Right ventricle myocardium inferior (tissue), 1 donor: ENCODE measurements at regions not wholly inside any gene's neighbourhood (a gene's known extent, or its start where the extent isn't known, plus 50 kb on each side); places are given as distances from the start of the nearest gene placed in this dataset.
"Not testable (repeated sequence)": the region's sequence is repeated elsewhere in the genome, so short reads cannot be mapped to it uniquely, and the experiment has no call there.

Experiments used
- ATAC-seq: fragments of 200-7000 bp; cut with Tn5 transposase; one replicate; pipeline ENCODE4 v1.9.1; 2020; ENCODE audit warnings: mild to moderate bottlenecking, moderate library complexity
- DNase-seq: peaks from one replicate; pipeline ENCODE4 v3.0.0; 2021; ENCODE audit errors: missing footprints
- intact Hi-C: fragments of 100-400 bp; cut with DNase I; formaldehyde crosslinking; loops from one replicate; pipeline ENCODE4 v1.11.0; 2022
- donor health status: DM: no; HTN: yes; CAD: no; lungs with severe emphysema.

DNA sequence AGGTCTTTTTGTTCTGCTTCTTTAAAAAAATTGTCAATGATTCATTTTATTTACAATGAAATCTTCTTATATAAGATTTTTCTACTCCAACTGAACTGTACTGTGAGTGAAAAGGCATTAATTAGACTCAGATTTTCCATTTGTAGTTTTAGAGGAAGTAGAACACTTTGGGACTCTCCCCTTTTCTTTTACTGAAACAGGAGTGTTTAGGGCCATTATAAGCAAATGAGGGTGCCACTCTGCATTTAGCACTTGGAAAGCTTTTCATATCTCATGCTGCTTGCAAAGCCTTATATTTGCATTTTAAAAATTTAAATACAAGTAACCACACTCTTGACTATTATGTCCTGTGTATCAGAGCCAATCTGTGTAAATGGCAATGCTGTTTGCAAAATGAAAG lies 584.3 kb downstream of the KLHL13 start:
- ATAC-seq (no peak), DNase-seq (no peak)
- intact Hi-C loops, result no loop called here

DNA sequence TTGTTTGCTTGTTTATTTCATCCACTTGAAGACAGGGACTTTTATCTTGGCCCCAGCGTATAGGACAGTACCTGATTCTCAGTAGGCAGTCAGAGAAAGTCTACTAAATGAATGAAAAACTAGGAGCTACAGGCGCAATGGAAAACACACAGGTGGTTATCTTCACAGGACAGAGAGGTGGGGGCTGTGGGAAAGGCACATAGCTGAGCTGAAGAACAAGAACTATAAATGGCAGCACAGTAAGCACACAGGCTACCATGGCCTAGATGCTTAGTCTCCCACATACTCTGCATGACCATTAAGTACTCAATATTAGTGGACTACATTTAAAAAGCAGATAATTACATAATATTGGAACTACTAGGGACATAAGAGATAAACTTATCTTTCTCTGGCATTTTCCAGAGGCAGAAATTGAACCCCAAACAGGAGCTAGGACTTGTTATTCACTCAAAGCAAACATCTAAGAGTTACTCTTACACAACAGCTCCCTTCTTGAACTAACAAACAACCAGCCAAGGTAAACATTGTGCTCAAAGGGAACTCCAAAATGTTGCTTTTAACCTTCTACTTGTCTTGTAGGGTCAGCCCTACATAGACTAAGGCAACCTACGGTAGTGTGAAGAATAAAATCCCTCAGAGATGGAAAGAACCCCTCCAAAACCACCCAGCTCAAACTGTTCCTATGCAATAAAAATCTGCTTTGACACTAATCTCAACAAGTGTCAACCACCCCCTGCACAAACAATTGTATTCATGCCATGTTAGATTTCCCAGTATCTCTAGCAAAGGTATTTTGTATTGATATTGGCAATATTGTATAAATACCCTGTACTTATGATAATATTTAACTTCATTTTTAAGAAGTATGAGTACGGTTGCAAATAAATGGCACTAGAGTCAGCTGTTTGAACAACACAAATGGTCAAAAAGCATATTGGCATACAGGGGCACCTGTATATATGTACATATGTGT lies 593.6 kb downstream of the KLHL13 start:
- ATAC-seq (no peak), DNase-seq (no peak)
- intact Hi-C loops, result no loop called here

DNA sequence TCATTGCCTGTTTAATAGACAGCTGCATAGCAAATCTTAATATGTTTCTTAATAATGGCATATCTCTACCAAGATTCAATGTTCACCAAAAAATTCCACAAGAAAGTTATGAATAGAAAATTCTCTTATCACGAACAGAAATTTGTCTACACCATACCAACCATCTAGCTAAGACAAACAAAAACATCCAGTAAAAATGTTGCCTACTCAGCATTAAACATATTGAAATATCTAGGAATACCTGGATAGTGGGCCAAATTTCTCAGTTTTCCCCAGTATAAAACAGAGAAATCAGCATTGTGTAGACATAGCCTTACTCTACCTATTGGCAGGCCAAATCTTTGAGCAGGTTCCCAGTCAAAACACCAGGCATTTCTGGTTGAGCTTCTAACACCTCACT lies 598.6 kb downstream of the KLHL13 start:
- DNase-seq (no peak), ATAC-seq (no peak)
- intact Hi-C loops, result no loop called here

DNA sequence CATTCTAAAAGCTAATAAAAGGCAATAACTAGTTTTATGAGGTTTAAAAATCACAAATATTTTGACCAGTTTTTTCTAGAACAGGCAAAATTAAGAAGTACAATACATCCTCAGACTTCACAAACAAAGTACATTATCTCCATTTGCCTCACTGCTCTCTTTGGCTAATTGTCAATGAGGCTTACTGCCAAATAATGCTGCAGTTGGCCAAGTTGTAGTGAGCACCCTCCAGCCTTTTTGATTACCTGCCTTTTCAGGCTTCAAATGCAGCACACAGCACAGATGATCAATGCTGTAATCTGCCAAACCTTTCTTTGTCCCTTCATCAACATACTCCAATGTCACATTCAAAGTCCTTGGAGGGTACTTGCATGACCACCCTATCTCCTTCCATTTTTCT lies 605.2 kb downstream of the KLHL13 start:
- intact Hi-C loops, result no loop called here
- no peak for ATAC-seq
- no peak for DNase-seq

DNA sequence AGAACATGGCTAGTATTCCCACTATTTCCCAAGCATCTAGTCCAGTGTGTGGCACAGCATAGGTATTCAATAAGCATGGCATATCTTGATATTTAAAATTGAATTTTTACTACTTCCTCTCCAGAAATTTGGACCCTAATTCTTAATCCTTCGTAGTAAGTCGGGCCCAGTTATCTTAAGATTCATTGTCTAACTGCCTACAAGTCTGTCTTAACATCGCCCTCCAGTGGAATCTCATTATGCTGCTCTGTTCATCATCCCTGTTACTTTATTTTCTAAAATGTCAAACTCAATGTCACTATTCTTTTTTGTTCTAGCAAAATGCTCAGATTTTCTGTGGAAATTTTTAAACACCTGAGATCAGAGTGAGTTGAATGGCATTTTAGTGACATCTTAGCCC lies 606.2 kb downstream of the KLHL13 start:
- ATAC-seq, result no peak
- DNase-seq, result no peak
- intact Hi-C loops, result no loop called here

DNA sequence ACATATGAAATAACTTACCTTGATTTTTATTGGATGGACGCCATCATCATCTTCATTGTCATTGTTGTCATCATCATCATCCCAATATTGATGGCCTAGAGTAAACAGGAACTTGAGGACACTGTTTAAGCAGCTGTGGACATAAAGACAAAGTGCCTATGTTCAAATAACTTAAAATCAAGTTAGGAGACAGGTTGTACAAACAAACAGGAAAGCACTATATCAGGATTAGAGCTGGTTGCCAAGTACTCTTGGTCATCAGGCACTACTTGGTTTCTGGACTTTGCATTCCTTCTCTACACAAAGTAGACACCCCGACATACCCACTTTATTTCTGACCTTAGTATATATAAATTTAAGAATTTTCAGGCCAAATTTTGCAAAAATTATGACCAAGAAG lies 608.6 kb downstream of the KLHL13 start:
- DNase-seq (no peak), ATAC-seq (no peak)
- intact Hi-C loops, result no loop called here

DNA sequence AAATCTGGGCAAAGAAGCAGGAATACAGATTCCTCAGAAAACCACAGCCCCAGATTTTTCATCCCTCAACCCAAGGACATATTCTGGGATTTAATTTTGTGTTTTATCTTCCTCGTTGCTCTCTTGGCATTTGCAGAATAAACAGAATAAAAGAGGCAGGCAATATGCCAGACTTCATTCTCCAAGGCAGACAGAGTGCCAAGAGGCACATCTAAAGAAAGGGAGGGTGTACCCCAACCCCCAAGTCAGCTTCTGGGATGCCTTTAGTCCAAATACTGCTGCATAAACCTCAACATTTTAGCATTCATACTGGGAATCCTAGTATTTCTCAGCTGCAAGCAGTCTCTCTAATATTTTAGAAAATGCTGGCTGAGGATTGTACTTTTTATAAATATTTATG lies 629.2 kb downstream of the KLHL13 start:
- intact Hi-C loops, result no loop called here
- DNase-seq (no peak), ATAC-seq (no peak)

DNA sequence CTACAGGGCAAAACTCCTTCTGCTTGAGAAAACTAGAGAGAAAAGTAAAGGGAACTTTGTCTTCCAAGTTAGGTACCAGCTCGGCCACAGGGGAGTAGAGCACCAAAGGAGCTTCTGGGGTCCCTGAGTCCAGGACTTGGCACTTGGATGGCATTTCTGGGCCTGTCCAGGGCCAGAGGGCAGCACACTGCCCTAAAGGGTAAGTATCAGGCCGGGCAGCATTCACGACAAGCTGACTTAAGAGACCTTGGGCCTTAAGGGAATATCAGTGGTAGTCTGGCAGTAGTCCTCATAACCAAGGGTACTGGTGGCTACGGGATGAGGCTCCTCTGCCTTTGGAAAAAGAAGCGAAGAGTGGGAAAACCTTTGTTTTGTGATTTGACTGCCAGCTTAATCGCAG lies 632.7 kb downstream of the KLHL13 start:
- intact Hi-C loops, result no loop called here
- ATAC-seq, result no peak
- DNase-seq, result no peak

DNA sequence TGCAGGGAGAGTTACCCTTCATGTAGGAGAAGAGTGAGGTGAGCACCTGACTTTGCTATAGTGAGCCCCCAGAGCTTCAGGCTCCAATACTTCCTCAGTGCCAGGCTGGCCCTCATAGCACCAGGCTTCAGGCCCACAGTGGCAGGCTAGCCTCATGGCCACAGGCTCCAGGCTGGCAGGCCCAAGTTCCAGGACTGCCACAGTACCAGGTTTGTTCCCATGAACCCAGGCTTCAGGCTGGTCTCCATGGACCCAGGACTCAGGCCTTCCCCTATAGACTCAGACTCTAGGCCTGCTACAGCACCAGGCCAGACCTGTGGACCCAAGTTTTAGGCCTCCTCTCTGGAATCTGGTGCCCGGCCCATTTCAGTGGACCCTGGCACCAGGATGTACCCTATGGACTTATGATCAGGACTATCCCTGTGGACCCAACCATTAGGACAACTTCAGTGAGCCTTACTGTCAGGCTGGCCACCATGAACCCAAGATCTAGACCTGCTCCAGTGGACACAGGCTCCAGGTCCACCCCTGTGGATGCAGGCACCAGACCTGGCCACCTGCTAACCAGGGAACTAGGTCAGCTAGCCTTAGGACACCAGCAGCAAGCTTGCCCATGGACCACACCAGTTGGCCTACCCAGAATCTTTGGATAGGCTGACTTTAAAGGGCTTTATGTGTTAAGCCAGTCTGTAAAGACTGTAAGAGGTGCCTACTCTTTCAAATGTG lies 658.2 kb downstream of the KLHL13 start:
- intact Hi-C loops, result no loop called here
- ATAC-seq, result no peak
- DNase-seq, result no peak

DNA sequence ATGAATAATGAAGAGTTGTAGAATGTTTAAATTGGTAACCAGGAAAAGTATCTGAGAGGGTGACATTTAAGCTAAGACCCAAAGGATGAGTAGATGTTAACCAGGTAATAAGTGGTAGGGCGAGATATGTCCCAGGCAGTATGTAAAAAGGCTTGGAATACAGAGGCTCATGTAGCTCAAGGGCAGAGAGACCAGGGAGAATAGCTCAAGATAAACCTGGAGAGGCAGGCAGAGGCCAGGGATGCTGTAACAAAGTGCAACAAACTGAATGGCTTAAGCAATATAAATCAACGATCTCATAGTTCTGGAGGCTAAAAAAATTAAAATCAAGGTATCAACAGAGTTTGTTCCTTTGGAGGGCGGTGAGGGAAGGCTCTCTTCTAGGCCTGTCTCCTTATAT lies 660.8 kb downstream of the KLHL13 start:
- no peak for ATAC-seq
- no peak for DNase-seq
- intact Hi-C loops, result no loop called here

DNA sequence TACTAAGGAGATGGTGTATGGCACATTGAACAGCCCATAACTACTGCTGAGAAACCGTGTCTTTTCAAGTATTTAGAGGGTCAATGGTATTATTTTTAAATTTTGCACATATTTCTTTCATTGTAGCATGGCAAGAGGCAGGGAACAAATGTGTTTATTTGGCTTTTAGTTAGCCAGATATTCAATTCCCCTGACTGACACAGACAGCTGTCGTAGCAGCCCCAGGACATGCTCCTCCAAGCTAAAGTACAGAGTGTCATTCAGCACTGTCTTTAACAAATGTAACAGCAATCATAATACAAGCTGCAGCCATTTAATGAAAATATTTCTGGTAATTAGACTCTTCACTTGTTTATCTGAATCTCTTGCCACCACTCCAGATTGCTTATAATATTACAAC lies 687.1 kb downstream of the KLHL13 start:
- DNase-seq (no peak), ATAC-seq (no peak)
- intact Hi-C loops, result no loop called here

DNA sequence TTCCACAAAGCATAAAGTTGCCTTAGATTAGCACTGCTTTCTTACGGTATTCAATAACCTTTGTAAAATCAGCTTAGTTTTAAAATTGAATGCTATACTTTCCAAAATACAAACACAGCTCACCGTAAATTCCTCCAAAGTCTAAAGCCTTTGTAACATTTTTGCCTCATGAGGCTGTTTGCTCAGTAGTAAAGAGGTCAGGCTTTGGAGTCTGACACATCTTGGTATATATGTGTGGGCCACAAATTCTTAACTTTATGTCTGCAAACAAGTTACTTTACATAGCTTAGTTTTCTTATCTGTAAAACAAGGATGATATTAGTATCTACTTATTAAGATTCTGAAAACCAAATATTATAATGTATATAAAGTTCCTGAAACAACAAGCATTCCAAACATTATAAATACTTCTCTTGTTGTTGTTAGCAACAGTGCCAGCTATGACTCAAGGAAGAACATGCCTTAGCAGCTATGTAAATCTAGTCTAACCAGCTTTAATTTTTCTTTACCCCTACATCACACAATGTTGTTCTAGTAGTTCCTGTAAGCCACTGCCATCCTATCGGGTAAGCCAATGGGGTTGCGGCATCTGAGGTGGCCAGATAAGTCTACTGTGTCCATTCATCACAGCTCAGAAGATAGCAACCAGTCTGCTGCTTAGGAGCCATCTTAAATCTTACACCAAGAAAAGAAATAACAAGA lies 709.0 kb downstream of the KLHL13 start:
- DNase-seq, result no peak
- intact Hi-C loops, result no loop called here
- no peak for ATAC-seq

DNA sequence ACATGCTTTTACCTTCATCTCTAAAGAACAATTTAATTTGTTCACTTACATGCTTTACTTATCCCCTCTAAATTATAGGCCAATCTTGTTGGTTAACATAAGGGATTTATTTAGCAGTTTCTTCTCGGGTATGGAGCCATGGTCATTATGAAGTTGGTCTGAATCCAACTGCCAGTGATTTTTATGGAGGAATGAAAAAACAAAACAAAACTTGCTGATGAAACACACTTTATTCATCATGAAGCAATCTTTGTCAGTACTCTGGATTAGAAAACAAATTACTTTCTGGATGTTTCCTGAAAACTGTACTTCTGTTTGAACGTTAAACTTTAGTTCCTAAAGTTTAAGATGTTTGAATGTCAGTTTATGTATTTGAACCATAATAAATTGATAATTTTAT lies 715.8 kb downstream of the KLHL13 start:
- no peak for ATAC-seq
- intact Hi-C loops, result no loop called here
- no peak for DNase-seq

DNA sequence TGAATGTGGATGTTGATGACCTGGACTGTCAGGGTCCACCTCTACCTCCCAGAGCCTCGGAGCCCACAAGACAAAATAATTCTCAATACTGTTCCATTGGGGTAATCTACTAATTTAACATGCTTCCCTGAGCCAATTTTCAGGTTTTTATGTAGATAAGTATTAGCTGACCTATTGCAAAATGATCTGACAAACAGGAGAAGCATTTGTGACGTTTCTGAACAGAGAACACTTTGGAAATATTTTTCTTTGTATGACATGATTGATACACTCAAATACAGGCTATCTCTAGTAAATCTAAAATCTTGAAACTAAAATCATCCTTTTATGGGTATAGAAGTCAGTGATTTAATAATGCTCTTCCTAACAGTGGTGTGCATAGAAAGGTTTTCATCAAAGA lies 716.6 kb downstream of the KLHL13 start:
- intact Hi-C loops, result no loop called here
- DNase-seq, result no peak
- ATAC-seq, result no peak

DNA sequence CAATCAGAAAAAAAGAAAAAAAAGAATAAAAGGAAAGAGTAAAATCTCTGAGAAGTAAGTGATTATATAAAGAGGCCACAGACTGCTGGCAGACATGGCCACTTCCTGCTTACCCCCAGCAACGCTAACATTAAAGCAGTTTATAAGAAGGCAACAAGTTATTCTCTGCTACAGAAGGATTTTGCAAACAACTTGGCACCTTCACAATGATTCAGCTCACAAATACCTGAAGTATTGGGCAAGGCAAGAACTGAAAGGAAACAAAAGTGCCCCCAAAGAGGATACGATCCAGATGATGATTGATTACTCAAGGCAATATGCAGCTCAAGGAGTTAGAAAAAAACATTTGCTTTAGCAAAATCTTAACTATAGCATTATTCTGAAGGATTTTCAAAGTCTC lies 718.8 kb downstream of the KLHL13 start:
- intact Hi-C loops, result no loop called here
- DNase-seq (no peak), ATAC-seq (no peak)

DNA sequence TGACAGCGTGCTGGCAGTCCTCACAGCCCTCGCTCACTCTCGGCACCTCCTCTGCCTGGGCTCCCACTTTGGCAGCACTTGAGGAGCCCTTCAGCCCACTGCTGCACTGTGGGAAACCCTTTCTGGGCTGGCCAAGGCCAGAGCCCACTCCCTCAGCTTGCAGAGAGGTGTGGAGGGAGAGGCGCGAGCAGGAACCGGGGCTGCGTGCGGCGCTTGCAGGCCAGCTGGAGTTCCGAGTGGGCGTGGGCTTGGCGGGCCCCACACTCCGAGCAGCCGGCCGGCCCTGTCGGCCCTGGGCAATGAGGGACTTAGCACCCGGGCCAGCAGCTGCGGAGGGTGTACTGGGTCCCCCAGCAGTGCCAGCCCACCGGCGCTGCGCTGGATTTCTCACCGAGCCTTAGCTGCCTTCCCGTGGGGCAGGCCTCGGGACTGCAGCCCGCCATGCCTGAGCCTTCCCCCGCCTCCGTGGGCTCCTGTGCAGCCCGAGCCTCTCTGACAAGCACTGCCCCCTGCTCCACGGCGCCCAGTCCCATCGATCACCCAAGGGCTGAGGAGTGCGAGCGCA lies 722.0 kb downstream of the KLHL13 start:
- intact Hi-C loops, DNase-seq, ATAC-seq: not testable (repeated sequence)

DNA sequence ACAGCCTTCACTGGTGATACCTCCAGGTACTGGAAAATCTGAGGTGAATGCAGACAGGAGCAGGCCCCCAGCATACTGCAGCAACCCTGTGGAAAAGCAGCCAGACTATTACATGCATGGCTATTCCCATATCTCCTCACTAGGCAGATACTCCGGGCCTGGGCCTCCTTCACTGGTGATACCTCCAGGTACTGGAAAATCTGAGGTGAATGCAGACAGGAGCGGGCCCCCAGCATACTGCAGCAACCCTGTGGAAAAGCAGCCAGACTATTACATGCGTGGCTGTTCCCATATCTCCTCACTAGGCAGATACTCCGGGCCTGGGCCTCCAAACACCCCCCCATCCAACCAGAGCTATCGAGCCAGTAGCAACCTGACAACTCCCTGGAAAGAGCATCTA lies 724.2 kb downstream of the KLHL13 start:
- ATAC-seq, intact Hi-C loops, DNase-seq: not testable (repeated sequence)

DNA sequence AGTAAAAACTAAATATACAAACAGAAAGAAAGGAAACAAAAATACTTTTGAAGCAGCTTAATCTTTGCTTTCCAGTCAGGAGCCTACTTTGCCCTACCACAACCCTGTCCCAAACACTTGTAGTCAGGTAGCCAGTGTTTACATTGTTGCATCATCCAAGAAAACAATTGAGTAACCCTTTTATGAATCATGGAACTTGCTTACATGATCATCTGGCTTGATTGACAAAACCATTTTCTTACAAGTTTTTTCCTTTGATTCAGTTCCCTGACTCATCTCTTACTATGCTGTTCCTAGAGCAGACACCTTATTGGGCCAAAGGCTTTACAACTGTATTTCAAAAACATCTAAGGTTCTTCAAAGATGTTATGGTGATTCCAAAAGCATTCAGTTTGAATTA lies 740.1 kb downstream of the KLHL13 start:
- DNase-seq, result no peak
- intact Hi-C loops, result no loop called here

DNA sequence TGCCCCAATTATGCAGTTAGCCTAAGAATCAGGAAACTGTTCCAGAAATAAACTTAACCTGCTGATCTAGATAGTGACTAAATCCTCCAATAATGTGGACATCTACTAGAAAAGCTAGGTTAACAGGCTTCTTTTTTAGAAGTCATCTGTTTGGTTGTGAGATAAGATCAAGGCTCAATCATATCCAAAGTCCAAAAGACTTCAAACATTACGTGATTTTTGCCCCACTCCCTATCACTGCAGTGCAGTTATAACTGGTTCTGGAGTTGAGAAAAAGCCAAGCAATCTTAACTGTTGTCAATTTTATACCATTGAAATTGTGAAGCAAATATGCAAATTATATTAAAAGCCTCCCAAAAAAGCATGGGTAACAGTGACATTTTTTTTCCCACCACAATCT lies 781.4 kb downstream of the KLHL13 start:
- DNase-seq (no peak), ATAC-seq (no peak)
- intact Hi-C loops, result no loop called here

More for the DNA sequence above, 740.1 kb downstream of the KLHL13 start:
- ATAC-seq, result no peak
